ENCODE measurements at regions not wholly inside any gene's neighbourhood (a gene's known extent, or its start where the extent isn't known, plus 50 kb on each side); places are given as distances from the start of the nearest gene placed in this dataset.
"Not testable (repeated sequence)": the region's sequence is repeated elsewhere in the genome, so short reads cannot be mapped to it uniquely, and the experiment has no call there.

DNA sequence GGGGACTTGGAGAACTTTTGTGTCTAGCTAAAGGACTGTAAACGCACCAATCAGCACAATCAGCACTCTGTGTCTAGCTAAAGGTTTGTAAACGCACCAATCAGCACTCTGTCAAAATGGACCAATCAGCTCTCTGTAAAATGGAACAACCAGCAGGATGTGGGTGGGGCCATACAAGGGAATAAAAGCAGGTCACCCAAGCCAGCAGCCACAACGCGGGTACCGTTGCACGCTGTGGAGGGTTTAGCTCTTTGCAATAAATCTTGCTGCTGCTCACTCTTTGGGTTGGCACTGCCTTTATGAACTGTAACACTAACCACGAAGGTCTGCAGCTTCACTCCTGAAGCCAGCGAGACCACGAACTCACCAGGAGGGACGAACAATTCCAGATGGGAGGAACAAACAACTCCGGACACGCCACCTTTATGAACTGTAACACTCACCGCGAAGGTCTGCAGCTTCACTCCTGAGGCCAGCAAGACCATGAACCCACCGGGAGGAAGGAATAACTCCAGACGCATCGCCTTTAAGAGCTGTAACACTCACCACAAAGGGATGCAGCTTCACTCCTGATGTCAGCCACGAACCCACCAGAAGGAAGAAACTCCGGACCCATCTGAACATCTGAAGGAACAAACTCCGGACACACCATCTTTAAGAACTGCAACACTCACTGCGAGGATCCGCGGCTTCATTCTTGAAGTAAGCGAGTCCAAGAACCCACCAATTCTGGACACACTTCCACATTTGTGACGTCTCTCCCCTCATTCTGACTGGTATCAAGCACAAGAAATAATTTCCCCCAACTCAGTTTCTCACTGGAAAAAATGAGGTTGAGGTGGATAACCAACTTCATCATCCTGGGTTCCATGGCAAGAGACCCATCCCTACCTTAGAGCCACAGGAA, 227.3 kb upstream of the AMIGO2 start:
- peak overlapping the region; percentile 92 for H3K27ac Mint-ChIP-seq

GRCh38 chr12:47306130-47306529, 226.4 kb upstream of the AMIGO2 start:
- H3K36me3 Mint-ChIP-seq = peaks cover 33% of the 10 kb centered on the region
- DNase-seq (no peak), ATAC-seq (ENCODE audit: low read depth) (no peak)
- POLR2A ChIA-PET = interaction anchor here (0.7 to 2.4 kb wide), 17 partner anchors 15 to 274 kb away, joined by 3 to 77 read pairs (median 5); partner anchors contain the start of genes AMIGO2 and PCED1B
- H3K27me3 Mint-ChIP-seq = no peaks in the 10 kb centered on the region
- H3K4me3 Mint-ChIP-seq = no peak overlapping the region
- H3K9me3 Mint-ChIP-seq = peaks cover 10% of the 10 kb centered on the region
- H3K27ac Mint-ChIP-seq = no peak overlapping the region
- H3K4me1 Mint-ChIP-seq = peaks cover 50% of the 10 kb centered on the region

More for the DNA sequence above, 227.3 kb upstream of the AMIGO2 start:
- H3K27me3 Mint-ChIP-seq = not testable (repeated sequence)
- peak; percentile 44 for ATAC-seq (ENCODE audit: low read depth)
- POLR2A ChIA-PET = interaction anchor here (0.7 to 2.4 kb wide), 21 partner anchors 14 to 275 kb away, joined by 3 to 77 read pairs (median 5); partner anchors contain the start of genes AMIGO2 and PCED1B
- peaks cover 34% of the 10 kb centered on the region for H3K36me3 Mint-ChIP-seq
- peaks cover 45% of the 10 kb centered on the region for H3K4me1 Mint-ChIP-seq
- peaks cover 12% of the 10 kb centered on the region for H3K9me3 Mint-ChIP-seq
- peak overlapping the region; percentile 86 for H3K4me3 Mint-ChIP-seq
- DNase-seq = peak; percentile 69

GRCh38 chr12:47305464-47305863, 225.7 kb upstream of the AMIGO2 start:
- Mint-ChIP-seq H3K4me3 (no peak overlapping the region), H3K36me3 (peaks cover 30% of the 10 kb centered on the region), H3K4me1 (peaks cover 50% of the 10 kb centered on the region), H3K27me3 (no peaks in the 10 kb centered on the region), H3K27ac (peak overlapping the region; percentile 36), H3K9me3 (peaks cover 10% of the 10 kb centered on the region)
- DNase-seq = no peak
- no peak for ATAC-seq (ENCODE audit: low read depth)
- POLR2A ChIA-PET = interaction anchor here (1.7 kb wide), 1 partner anchor 76 kb away, joined by 9 read pairs; no protein-coding TSS in a partner anchor

- ATAC-seq (ENCODE audit: low read depth) = no peak
- H3K27me3 Mint-ChIP-seq = no peaks in the 10 kb centered on the region
- H3K36me3 Mint-ChIP-seq = peaks cover 30% of the 10 kb centered on the region
- POLR2A ChIA-PET = interaction anchor here (0.9 to 1.0 kb wide), 2 partner anchors 27 to 225 kb away, joined by 4 to 6 read pairs; partner anchors contain the start of genes AMIGO2 and PCED1B
- H3K4me1 Mint-ChIP-seq = peaks cover 54% of the 10 kb centered on the region
- no peak for DNase-seq
- peak overlapping the region; percentile 50 for H3K27ac Mint-ChIP-seq
- no peak overlapping the region for H3K4me3 Mint-ChIP-seq
- H3K9me3 Mint-ChIP-seq = peaks cover 7% of the 10 kb centered on the region
Observed at GRCh38 chr12:47303995-47304560, 224.3 kb upstream of the AMIGO2 start.

- Mint-ChIP-seq H3K27me3 (no peaks in the 10 kb centered on the region), H3K27ac (peak overlapping the region; percentile 19), H3K4me3 (no peak overlapping the region), H3K36me3 (peaks cover 38% of the 10 kb centered on the region), H3K9me3 (peaks cover 7% of the 10 kb centered on the region), H3K4me1 (peaks cover 58% of the 10 kb centered on the region)
- POLR2A ChIA-PET = interaction anchor here (0.9 to 2.0 kb wide), 4 partner anchors 27 to 224 kb away, joined by 3 to 11 read pairs (median 4); partner anchors contain the start of genes AMIGO2 and PCED1B
- DNase-seq (no peak), ATAC-seq (ENCODE audit: low read depth) (no peak)
Observed at GRCh38 chr12:47303207-47303606, 223.4 kb upstream of the AMIGO2 start.

DNA sequence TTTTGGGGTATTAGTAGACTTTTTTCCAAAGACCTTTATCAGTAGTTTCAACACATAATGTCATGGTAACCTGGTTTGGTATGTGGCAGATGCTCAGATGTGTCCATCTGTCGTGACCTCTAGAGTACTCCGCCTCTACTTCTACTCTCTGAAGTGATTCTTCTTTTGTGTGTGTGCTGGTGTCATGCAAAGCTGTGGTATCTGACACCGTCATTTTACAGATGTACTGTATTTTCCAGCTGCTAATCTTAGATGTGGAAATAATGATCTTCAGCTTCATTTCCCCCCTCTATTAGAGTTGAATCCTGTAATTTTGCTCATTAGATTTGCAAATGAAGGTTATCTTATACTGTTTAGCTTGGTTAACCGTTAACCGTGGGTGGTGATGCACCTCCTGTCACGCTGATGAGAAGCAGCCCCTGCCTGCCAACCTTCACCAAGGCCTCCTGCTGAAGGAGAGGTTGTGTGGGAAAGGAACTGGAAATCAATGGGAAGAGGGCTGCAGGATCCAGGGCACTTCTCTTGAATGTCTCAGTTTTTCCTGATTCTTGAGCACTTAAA, 222.4 kb upstream of the AMIGO2 start:
- POLR2A ChIA-PET = interaction anchor here (0.6 to 2.0 kb wide), 5 partner anchors 26 to 222 kb away, joined by 3 to 11 read pairs (median 4); partner anchors contain the start of genes AMIGO2 and PCED1B
- H3K27ac Mint-ChIP-seq = peak overlapping the region; percentile 76
- H3K36me3 Mint-ChIP-seq = peaks cover 38% of the 10 kb centered on the region
- no peaks in the 10 kb centered on the region for H3K27me3 Mint-ChIP-seq
- DNase-seq (no peak), ATAC-seq (ENCODE audit: low read depth) (peak; percentile 65)
- H3K4me3 Mint-ChIP-seq = peak overlapping the region; percentile 45
- H3K4me1 Mint-ChIP-seq = peaks cover 55% of the 10 kb centered on the region
- H3K9me3 Mint-ChIP-seq = peaks cover 7% of the 10 kb centered on the region

DNA sequence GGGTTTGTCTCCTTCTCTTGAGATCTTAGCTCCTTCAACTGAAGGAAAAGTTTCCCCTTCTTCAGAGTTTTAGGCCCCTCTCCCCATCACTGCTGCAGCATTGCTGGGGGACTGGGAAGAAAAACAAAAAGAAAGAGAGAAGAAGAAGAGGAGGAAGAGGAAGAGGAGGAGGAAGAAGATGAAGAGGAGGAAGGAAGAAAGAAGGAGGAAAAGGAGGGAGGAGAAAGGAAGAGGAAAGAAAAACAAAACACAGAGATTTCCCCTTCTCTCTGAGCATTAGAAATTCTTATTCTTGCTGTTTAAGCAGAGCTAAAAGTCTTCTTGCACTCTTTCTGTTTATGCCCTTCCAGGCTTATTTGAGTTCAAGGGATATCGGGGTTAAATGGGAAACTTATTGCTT, 219.8 kb upstream of the AMIGO2 start:
- peaks cover 1% of the 10 kb centered on the region for H3K9me3 Mint-ChIP-seq
- peak overlapping the region; percentile 47 for H3K27ac Mint-ChIP-seq
- H3K27me3 Mint-ChIP-seq = no peaks in the 10 kb centered on the region
- DNase-seq = no peak
- POLR2A ChIA-PET = no interaction called here
- ATAC-seq (ENCODE audit: low read depth) = no peak
- peaks cover 24% of the 10 kb centered on the region for H3K36me3 Mint-ChIP-seq
- H3K4me3 Mint-ChIP-seq = no peak overlapping the region
- H3K4me1 Mint-ChIP-seq = peaks cover 56% of the 10 kb centered on the region

GRCh38 chr12:47297993-47298392, 218.2 kb upstream of the AMIGO2 start:
- peaks cover 19% of the 10 kb centered on the region for H3K36me3 Mint-ChIP-seq
- peaks cover 50% of the 10 kb centered on the region for H3K4me1 Mint-ChIP-seq
- peak overlapping the region; percentile 43 for H3K4me3 Mint-ChIP-seq
- ATAC-seq (ENCODE audit: low read depth) (no peak), DNase-seq (no peak)
- no peaks in the 10 kb centered on the region for H3K27me3 Mint-ChIP-seq
- H3K9me3 Mint-ChIP-seq = peaks cover 2% of the 10 kb centered on the region
- POLR2A ChIA-PET = interaction anchor here (0.6 to 1.3 kb wide), 2 partner anchors 21 to 58 kb away, joined by 3 to 4 read pairs; no protein-coding TSS in a partner anchor
- peak overlapping the region; percentile 73 for H3K27ac Mint-ChIP-seq

DNA sequence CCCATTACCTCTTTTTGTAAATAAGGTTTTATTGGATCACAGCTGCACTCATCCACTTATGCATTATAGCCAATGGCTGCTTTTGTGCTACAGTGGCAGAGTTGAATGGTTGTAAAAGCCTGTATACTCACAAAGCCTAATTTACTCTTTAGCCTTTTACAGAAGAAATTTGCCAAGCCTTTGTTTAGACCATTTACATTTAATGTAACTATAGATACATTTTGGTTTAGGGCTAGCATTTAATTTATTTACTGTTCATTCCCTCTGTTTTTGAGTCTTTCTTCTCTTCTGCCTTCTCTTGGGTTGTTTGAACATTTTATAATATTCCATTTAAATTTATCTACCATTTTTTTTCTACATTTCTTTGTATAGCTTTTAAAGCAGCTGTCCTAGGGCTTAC, 217.1 kb upstream of the AMIGO2 start:
- H3K27me3 Mint-ChIP-seq = no peaks in the 10 kb centered on the region
- H3K27ac Mint-ChIP-seq = no peak overlapping the region
- H3K4me3 Mint-ChIP-seq = no peak overlapping the region
- DNase-seq (no peak), ATAC-seq (ENCODE audit: low read depth) (no peak)
- POLR2A ChIA-PET = no interaction called here
- peaks cover 40% of the 10 kb centered on the region for H3K4me1 Mint-ChIP-seq
- H3K36me3 Mint-ChIP-seq = peaks cover 19% of the 10 kb centered on the region
- H3K9me3 Mint-ChIP-seq = peaks cover 2% of the 10 kb centered on the region

GRCh38 chr12:47293406-47293805, 213.6 kb upstream of the AMIGO2 start:
- no peak for ATAC-seq (ENCODE audit: low read depth)
- Mint-ChIP-seq H3K4me3 (no peak overlapping the region), H3K27ac (no peak overlapping the region), H3K27me3 (no peaks in the 10 kb centered on the region), H3K4me1 (peaks cover 20% of the 10 kb centered on the region), H3K36me3 (peaks cover 2% of the 10 kb centered on the region), H3K9me3 (peaks cover 4% of the 10 kb centered on the region)
- no peak for DNase-seq
- POLR2A ChIA-PET = interaction anchor here (1.4 kb wide), 1 partner anchor 77 kb away, joined by 3 read pairs; no protein-coding TSS in a partner anchor

DNA sequence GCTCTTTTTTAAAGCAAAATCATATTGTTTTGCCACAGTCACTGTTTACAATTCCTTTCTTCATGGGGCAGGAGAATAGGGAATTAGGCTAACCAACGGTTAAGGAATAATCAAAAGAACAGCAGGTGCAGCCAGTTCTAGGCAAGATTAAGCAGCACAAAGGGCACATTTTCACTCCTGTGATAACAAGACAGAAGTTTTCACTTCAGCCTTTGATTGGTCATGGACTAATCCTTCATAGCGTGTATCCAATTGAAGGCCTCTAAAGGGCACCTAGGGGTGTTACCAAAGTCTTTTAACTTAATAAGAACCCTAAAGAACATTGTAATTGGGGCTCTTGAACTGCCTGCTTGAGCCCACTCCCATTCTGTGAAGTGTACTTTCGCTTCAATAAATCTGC, 206.9 kb upstream of the AMIGO2 start:
- ATAC-seq (ENCODE audit: low read depth) (no peak), DNase-seq (no peak)
- POLR2A ChIA-PET = no interaction called here
- Mint-ChIP-seq H3K4me3 (no peak overlapping the region), H3K4me1 (peaks cover 2% of the 10 kb centered on the region), H3K27me3 (no peaks in the 10 kb centered on the region), H3K27ac (no peak overlapping the region), H3K36me3 (peaks cover 4% of the 10 kb centered on the region), H3K9me3 (peaks cover 7% of the 10 kb centered on the region)

All from activated naive CD8-positive, alpha-beta T cell treated with anti-CD3 and anti-CD28 coated beads, Interleukin-2, amount 10 ng/mL, durations not matched to agents 7 days and 5 days (primary cell).